ENCODE measurements at regions not wholly inside any gene's neighbourhood (a gene's known extent, or its start where the extent isn't known, plus 50 kb on each side); places are given as distances from the start of the nearest gene placed in this dataset.

- TF ChIP-seq CTCF (IDR thresholded peaks at IDR 0.05 in 4 of 5, conservative IDR thresholded peaks at IDR 0.05 in 1 of 5) (no peak), POLR2A (IDR thresholded peaks at IDR 0.05) (no peak)
Observed at GRCh38 chr10:4719671-4720070, 106.3 kb upstream of the AKR1E2 start.
